Heart left ventricle (tissue), 13 donors: ENCODE measurements at regions not wholly inside any gene's neighbourhood (a gene's known extent, or its start where the extent isn't known, plus 50 kb on each side); places are given as distances from the start of the nearest gene placed in this dataset.

Source experiments
- POLR2A ChIP-seq, 2 donors: fragments of 450-650 bp; IDR thresholded peaks; one replicate each; pipeline ENCODE4 v1.6.1; 2017; ENCODE audit warnings: antibody characterized with exemption in 2 of 2, mild to moderate bottlenecking in 2 of 2, moderate library complexity in 2 of 2
- TF ChIP-seq, protein P1 (sequence below), 12 donors: fragments of 200-600 bp; sonication (generic) in 4 of 12; IDR thresholded peaks; one replicate each; pipeline versions ENCODE4 v1.5.0 to v1.8.0; 2018 to 2022; ENCODE audit warnings: antibody characterized with exemption in 12 of 12, mild to moderate bottlenecking in 5 of 12
- donor health status: ischemic (EF 13 %, LVEDD 7.1; RV severe dilation, severe dysfunction).
- donor health status: DM: no; HTN: yes; CAD: no.
- donor health status: DM: no; HTN: no; CAD: no.
- donor health status: ischemic (EF 25% LVEDD 6.9; RV normal size, moderate dysfunction).
- donor health status: ischemic (EF 25% LVEDD 5.7; RV mildly dilated, moderate dysfunction).
- donor health status: ischemic (EF 35%, LVEDD 5.7; RV mildly dilated, moderate dysfunction).
- donor health status: nonischemic (EF 11% LVEDD 7.7; RV severe dilation, severe dysfunction).
- donor health status: DM: yes; HTN: yes; CAD: no.
- donor health status: PGD.
- donor health status: ischemic (EF 29% LVEDD 5.4; RV normal size, mild dysfunction).
- donor health status: nonischemic (EF 23%, LVEDD 6.1; RV moderate dilation, normal function).

DNA sequence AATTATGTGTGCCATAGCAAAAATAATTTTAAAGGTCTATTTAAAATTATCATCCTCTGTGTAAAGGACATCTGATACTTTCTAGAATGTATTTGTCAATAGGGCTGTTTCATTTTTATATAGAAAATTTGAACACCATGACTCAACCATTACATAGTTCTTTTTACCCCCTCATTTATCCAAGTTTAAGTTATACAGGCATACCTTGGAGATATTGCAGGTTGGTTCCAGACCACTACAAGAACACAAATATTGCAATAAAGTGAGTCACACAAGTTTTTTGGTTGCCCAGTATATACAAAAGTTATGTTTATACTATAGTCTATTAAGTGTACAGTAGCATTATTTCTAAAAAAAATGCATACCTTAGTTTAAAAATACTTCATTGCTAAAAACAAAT is 130.4 kb downstream of the MSL3 start:
- TF ChIP-seq, protein P1, sequence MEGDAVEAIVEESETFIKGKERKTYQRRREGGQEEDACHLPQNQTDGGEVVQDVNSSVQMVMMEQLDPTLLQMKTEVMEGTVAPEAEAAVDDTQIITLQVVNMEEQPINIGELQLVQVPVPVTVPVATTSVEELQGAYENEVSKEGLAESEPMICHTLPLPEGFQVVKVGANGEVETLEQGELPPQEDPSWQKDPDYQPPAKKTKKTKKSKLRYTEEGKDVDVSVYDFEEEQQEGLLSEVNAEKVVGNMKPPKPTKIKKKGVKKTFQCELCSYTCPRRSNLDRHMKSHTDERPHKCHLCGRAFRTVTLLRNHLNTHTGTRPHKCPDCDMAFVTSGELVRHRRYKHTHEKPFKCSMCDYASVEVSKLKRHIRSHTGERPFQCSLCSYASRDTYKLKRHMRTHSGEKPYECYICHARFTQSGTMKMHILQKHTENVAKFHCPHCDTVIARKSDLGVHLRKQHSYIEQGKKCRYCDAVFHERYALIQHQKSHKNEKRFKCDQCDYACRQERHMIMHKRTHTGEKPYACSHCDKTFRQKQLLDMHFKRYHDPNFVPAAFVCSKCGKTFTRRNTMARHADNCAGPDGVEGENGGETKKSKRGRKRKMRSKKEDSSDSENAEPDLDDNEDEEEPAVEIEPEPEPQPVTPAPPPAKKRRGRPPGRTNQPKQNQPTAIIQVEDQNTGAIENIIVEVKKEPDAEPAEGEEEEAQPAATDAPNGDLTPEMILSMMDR (IDR thresholded peaks at IDR 0.05) = no peak
- TF ChIP-seq POLR2A (IDR thresholded peaks at IDR 0.05) = no peak
